ENCODE measurements at regions not wholly inside any gene's neighbourhood (a gene's known extent, or its start where the extent isn't known, plus 50 kb on each side); places are given as distances from the start of the nearest gene placed in this dataset.

DNA sequence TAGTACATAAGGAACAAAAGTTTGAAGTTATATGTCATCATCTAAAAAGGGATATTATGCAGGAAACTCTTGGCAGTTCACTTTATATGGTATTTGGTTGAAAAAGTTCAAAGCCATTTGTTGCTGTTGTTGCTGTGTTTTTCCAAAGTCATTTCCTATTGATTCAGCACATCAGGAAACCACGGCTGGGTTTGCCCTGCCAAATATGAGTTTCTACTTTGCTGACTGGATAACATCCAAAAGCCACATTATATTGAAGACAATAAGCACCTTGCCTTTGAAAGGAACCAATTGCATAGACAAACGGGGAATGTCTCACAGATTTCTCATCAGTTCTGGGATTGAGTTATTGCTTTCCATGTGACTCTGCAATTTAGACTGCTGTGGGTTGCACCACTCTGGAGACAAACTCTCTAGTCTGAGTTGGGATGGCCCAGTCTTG is 206.1 kb downstream of the SLC39A8 start:
- TF ChIP-seq JUND (IDR thresholded peaks at IDR 0.05) (no peak), YY1 (IDR thresholded peaks at IDR 0.05) (no peak), HNF4A (conservative IDR thresholded peaks at IDR 0.05) (no peak), SP1 (IDR thresholded peaks at IDR 0.05) (no peak)
- TF ChIP-seq, protein P1, sequence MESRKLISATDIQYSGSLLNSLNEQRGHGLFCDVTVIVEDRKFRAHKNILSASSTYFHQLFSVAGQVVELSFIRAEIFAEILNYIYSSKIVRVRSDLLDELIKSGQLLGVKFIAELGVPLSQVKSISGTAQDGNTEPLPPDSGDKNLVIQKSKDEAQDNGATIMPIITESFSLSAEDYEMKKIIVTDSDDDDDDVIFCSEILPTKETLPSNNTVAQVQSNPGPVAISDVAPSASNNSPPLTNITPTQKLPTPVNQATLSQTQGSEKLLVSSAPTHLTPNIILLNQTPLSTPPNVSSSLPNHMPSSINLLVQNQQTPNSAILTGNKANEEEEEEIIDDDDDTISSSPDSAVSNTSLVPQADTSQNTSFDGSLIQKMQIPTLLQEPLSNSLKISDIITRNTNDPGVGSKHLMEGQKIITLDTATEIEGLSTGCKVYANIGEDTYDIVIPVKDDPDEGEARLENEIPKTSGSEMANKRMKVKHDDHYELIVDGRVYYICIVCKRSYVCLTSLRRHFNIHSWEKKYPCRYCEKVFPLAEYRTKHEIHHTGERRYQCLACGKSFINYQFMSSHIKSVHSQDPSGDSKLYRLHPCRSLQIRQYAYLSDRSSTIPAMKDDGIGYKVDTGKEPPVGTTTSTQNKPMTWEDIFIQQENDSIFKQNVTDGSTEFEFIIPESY (IDR thresholded peaks at IDR 0.05), result no peak
- TF ChIP-seq, protein P2, sequence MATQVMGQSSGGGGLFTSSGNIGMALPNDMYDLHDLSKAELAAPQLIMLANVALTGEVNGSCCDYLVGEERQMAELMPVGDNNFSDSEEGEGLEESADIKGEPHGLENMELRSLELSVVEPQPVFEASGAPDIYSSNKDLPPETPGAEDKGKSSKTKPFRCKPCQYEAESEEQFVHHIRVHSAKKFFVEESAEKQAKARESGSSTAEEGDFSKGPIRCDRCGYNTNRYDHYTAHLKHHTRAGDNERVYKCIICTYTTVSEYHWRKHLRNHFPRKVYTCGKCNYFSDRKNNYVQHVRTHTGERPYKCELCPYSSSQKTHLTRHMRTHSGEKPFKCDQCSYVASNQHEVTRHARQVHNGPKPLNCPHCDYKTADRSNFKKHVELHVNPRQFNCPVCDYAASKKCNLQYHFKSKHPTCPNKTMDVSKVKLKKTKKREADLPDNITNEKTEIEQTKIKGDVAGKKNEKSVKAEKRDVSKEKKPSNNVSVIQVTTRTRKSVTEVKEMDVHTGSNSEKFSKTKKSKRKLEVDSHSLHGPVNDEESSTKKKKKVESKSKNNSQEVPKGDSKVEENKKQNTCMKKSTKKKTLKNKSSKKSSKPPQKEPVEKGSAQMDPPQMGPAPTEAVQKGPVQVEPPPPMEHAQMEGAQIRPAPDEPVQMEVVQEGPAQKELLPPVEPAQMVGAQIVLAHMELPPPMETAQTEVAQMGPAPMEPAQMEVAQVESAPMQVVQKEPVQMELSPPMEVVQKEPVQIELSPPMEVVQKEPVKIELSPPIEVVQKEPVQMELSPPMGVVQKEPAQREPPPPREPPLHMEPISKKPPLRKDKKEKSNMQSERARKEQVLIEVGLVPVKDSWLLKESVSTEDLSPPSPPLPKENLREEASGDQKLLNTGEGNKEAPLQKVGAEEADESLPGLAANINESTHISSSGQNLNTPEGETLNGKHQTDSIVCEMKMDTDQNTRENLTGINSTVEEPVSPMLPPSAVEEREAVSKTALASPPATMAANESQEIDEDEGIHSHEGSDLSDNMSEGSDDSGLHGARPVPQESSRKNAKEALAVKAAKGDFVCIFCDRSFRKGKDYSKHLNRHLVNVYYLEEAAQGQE (IDR thresholded peaks at IDR 0.05), result no peak
- no peaks in the 10 kb centered on the region for H3K36me3 ChIP-seq (ENCODE audit: control insufficient read depth in 4 of 4, insufficient read depth in 3 of 4, low read depth in 1 of 4, low read length in 3 of 4)
- H3K9me3 ChIP-seq (ENCODE audit: control insufficient read depth in 4 of 4, low read length in 3 of 4), result no peaks in the 10 kb centered on the region
- no peaks in the 10 kb centered on the region for H3K27me3 ChIP-seq (ENCODE audit: control insufficient read depth in 4 of 4, insufficient read depth in 4 of 4, low read length in 3 of 4)
- no peak overlapping the region for H3K9ac ChIP-seq (ENCODE audit: low read depth in 1 of 2, low read length in 2 of 2)
- no peak overlapping the region for H3K27ac ChIP-seq (ENCODE audit: low read depth in 1 of 2, low read length in 2 of 2)
- no peak overlapping the region for H3K4me3 ChIP-seq (ENCODE audit: low read depth in 1 of 3, low read length in 3 of 3)
- no peak for DNase-seq (ENCODE audit: low spot score)
- WGBS, result 36% methylated on average over 2 of the region's 2 CpGs
- no peaks in the 10 kb centered on the region for H3K4me1 ChIP-seq (ENCODE audit: control insufficient read depth in 4 of 4, insufficient read depth in 4 of 4, low read length in 3 of 4)

DNA sequence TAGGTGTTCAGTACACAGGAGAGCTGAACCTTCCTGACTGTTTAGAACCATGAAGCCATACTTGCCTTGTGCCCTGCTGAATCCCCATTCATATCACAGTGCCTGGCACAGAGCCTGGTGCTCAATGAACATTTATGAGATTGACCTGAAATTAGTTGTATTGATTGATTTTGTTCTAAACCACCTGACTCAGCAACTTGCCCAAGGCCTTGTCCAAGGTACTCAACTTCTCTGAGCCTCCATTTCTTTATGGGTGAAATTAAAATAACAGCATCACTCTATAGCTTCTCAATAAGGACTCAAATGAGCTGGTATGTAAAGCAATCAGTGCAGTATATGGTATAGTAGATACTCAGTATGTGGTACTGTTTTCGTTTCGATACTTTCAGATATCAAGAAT is 208.1 kb downstream of the SLC39A8 start:
- H3K9ac ChIP-seq (ENCODE audit: low read depth in 1 of 2, low read length in 2 of 2), result no peak overlapping the region
- H3K4me3 ChIP-seq (ENCODE audit: low read depth in 1 of 3, low read length in 3 of 3), result no peak overlapping the region
- 95% methylated on average over 2 of the region's 2 CpGs for WGBS
- no peaks in the 10 kb centered on the region for H3K9me3 ChIP-seq (ENCODE audit: control insufficient read depth in 4 of 4, low read length in 3 of 4)
- no peak for DNase-seq (ENCODE audit: low spot score)
- no peaks in the 10 kb centered on the region for H3K27me3 ChIP-seq (ENCODE audit: control insufficient read depth in 4 of 4, insufficient read depth in 4 of 4, low read length in 3 of 4)
- H3K36me3 ChIP-seq (ENCODE audit: control insufficient read depth in 4 of 4, insufficient read depth in 3 of 4, low read depth in 1 of 4, low read length in 3 of 4), result no peaks in the 10 kb centered on the region
- no peaks in the 10 kb centered on the region for H3K4me1 ChIP-seq (ENCODE audit: control insufficient read depth in 4 of 4, insufficient read depth in 4 of 4, low read length in 3 of 4)
- H3K27ac ChIP-seq (ENCODE audit: low read depth in 1 of 2, low read length in 2 of 2), result no peak overlapping the region
- no peak for TF ChIP-seq FOXA2 (IDR thresholded peaks at IDR 0.05)
- TF ChIP-seq, protein P3, sequence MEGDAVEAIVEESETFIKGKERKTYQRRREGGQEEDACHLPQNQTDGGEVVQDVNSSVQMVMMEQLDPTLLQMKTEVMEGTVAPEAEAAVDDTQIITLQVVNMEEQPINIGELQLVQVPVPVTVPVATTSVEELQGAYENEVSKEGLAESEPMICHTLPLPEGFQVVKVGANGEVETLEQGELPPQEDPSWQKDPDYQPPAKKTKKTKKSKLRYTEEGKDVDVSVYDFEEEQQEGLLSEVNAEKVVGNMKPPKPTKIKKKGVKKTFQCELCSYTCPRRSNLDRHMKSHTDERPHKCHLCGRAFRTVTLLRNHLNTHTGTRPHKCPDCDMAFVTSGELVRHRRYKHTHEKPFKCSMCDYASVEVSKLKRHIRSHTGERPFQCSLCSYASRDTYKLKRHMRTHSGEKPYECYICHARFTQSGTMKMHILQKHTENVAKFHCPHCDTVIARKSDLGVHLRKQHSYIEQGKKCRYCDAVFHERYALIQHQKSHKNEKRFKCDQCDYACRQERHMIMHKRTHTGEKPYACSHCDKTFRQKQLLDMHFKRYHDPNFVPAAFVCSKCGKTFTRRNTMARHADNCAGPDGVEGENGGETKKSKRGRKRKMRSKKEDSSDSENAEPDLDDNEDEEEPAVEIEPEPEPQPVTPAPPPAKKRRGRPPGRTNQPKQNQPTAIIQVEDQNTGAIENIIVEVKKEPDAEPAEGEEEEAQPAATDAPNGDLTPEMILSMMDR (IDR thresholded peaks at IDR 0.05; ENCODE audit: low read depth, low read length, missing input control), result no peak
- no peak for TF ChIP-seq HNF4A (conservative IDR thresholded peaks at IDR 0.05)
- TF ChIP-seq RXRA (IDR thresholded peaks at IDR 0.05), result no peak
- TF ChIP-seq, protein P2 (IDR thresholded peaks at IDR 0.05), result no peak
- TF ChIP-seq SP1 (IDR thresholded peaks at IDR 0.05), result no peak
